Left renal cortex interstitium (tissue), 4 donors: ENCODE measurements at regions not wholly inside any gene's neighbourhood (a gene's known extent, or its start where the extent isn't known, plus 50 kb on each side); places are given as distances from the start of the nearest gene placed in this dataset.
"Not testable (repeated sequence)": the region's sequence is repeated elsewhere in the genome, so short reads cannot be mapped to it uniquely, and the experiment has no call there.

ENCODE experiments used
- DNase-seq, 4 donors: peaks; one replicate each; pipeline ENCODE4 v3.0.0-alpha.2; 2013; ENCODE audit warnings: low read depth in 4 of 4, low spot score in 2 of 4, missing footprints in 1 of 4

DNA sequence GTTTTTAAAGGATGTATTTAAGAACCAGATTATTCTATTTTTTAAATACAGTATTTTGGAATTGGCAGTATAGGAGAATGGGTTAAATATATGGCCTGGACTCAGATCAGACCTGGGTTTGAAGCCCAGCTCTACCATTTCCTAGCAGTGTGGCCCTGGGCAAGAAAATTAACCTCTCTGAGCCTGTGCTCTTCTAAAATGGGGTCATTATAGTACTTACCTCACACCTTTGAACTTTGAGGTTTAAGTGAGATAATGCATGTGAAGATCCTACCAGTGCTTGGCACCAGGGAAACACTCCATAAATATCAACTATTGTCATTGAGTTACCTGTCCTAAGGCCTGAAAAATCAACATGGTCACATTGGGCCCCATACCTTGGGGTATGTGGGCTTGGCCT lies 93.4 kb upstream of the WSB1 start:
- DNase-seq, result no peak

DNA sequence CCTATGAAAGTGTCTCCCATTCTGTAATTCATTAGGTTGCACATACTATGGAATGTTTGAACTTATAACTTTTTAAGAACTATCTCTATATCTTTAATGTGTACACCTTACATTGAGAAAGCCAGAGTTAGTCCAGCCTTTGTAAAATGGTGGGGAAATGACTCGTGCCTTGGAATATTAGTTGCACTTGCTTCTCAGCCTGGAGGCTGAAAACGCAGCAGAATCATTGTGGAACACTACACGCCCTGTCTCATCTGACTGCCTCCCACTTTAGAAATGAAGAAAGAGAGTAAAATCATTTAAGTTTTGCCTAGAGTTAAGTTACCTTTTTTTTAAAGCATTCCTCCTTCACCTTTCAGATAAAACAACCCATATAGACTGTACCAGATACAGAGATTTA lies 90.7 kb upstream of the WSB1 start:
- no peak for DNase-seq

DNA sequence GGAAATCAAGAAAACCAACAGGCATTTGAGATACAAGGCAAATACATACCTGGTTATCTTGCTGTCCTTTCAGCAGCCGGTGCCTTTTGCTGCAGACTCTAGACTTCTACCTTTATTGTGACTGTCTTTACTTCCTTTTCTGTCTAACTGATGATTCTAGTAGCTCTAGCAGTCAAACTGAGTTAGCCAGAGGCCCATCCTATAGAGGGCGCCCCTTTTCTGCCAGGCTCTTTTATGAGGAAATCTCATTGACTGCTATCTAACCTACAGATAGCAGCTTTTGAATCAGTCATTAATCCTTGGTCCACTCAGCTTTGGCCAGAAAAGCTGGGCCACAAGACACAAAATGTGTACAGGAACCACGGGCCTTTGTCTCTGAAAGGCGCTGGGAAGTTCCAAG lies 87.5 kb upstream of the WSB1 start:
- no peak for DNase-seq

DNA sequence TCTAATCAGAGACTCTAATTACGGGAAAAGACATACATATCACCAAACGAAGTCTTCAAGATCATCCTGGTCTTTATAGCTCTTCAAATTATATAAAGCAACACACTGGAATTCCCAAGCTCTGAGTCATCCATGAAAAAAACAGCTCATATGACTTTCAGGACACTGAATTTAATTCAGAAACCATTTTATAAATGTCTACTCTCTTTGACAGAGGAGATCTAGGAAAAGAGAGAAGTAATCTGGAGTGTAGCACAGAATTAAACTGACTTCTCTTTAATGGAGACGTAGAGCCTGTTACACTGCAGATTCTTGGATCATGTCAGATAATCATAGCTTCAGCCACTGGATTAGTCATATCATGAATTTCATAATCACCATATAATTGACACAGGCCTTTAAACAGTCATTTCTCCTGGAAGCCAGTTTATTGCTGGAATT lies 86.8 kb upstream of the WSB1 start:
- DNase-seq, result no peak

DNA sequence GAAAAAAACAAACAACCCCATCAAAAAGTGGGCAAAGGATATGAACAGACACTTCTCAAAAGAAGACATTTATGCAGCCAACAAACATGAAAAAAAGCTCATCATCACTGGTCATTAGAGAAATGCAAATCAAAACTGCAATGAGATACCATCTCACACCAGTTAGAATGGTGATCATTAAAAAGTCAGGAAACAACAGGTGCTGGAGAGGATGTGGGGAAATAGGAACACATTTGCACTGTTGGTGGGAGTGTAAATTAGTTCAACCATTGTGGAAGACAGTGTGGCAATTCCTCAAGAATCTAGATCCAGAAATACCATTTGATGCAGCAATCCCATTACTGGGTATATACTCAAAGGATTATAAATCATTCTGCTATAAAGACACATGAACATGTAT lies 85.5 kb upstream of the WSB1 start:
- DNase-seq, result not testable (repeated sequence)

DNA sequence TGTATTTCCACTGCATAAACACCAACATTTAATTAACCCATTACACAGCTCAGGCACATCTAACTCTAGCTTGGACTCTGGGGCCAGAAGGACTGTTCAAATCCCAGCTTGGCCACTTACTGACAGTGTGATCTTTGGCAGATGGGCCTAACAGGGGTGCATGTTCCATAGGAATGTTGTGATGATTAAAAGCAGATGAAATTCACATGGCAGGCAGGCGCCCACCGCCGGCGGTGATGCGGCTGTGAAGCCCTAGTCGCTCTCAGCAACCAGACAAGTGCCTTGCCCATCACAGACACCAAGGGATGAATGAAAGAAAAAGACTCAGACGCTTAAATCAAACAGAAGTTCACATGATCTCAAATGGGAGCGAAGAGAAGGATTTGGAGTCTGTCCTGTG lies 84.6 kb upstream of the WSB1 start:
- no peak for DNase-seq

DNA sequence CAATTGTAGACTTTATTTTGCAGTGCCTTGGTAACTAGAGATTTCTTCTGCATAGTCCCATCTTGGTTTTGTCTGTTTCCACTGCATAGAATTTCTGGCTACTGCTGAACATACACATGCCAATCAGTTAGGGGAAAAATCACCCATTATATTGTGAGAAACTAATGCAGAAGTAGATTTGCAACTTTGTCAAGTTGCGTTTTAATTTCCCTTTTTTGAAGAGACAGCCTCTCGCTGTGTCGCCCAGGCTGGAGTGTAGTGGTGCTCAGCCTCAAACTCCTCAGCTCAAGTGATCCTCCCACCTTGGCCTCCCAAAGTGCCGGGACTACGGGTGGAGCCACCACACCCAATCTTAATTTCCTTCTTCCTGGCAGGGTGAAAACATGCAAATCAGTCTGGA lies 83.1 kb upstream of the WSB1 start:
- DNase-seq, result not testable (repeated sequence)

DNA sequence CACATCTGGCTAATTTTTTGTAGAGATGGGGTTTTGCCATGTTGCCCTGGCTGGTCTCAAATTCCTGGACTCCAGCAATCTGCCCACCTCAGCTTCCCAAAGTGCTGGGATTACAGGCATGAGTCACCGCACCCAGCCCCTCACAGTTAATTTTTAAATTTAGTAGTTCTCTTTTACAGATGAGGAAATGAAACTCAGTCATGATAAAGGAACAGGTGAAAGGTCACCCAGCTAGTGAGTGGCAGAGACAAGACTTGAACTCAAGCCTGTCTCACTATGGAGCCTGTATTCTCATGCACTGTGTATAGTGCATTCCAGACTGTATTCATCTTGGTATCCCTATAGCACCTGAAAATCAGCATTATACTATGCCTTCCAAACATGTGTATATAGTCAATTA lies 77.1 kb upstream of the WSB1 start:
- no peak for DNase-seq

DNA sequence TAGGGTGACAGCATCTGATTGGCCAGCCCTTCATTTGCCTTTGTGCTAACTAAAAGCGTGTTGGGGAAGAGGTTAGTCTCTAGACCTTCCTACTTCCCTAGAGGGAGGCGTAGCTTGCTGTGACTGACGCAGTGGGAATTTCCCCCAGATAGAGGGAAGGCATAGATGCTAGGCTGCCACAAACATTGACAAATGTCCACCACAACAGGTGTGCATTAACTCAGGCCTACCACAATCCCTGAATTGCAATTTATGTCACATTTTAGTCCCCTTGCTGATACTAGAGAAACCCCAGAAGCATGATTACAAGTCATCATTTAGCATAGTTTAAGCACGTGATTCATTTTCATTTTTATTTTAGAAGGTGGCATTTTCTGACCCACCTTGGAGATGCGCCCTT lies 76.3 kb upstream of the WSB1 start:
- DNase-seq, result no peak

DNA sequence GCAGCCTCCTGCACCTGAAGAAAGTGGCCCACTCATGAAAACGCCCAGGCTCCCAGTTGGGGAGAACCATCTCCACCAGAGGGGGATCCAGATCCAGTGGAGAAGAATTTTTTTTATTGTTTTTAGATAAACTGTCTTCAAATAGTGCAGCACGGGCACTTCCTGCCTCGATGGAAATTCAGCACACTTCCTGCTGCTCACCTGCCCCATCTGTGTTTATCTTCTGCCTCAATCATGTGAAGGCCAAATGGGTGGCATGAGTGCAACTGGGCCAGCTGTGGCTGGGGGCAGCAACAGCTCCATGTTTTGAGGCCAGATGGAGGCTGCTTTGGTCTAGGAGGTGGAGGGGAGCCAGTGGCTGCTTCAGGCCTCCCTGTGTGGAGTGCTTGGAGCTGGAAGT lies 75.9 kb upstream of the WSB1 start:
- DNase-seq, result no peak

DNA sequence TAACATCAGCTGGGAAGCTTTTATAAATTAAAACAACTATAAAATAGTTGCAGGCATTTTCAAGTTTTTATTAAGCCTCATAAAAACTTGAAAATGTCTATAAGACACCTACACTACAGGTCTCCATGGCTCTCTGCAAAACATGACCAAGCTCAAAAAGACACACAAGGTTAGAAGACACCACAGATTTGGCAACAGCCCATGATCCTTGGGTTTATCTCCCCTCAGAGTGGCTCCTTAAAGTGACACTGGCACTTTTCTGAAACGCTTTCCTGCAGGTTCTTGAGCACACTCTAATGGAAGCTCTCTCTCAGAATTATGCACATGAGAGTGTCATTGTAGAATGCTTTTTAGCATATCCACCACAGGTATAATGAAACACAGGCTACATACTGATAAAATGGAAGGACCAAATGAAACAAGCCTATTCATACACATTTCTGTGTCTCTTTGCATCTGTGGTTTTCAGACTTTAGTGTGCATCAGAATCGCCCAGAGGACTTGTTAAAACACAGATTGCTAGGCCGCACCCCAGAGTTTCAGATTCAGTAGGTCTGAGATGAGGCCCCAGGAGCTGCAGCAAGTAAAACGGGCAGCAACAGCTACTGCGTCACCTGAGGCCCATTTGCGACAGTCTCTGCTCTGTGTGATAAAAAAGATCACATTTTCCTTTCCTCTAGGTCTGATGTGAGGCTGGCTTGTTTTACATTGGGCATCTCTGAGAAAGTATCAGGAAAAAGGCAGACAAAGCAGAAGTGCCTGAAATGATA lies 75.0 kb upstream of the WSB1 start:
- DNase-seq, result no peak

DNA sequence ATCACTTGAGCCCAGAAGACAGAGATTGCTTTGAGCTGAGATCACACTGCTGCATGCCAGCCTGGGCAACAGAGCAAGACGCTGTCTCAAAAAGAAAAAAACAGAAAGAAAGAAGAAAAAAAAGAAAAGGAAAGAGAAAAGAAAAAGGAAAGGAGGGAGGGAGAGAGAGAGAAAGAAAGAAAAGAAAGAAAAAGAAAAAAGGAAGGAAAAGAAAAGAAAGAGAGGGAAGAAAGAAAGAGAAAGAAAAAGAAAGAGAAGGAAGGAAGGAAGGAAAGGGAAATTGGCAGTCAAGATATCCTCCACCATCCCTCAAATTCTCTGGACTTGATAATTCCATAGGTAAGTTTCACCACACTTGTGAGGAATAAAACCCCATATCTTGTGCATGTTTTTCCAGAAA lies 71.4 kb upstream of the WSB1 start:
- no peak for DNase-seq

DNA sequence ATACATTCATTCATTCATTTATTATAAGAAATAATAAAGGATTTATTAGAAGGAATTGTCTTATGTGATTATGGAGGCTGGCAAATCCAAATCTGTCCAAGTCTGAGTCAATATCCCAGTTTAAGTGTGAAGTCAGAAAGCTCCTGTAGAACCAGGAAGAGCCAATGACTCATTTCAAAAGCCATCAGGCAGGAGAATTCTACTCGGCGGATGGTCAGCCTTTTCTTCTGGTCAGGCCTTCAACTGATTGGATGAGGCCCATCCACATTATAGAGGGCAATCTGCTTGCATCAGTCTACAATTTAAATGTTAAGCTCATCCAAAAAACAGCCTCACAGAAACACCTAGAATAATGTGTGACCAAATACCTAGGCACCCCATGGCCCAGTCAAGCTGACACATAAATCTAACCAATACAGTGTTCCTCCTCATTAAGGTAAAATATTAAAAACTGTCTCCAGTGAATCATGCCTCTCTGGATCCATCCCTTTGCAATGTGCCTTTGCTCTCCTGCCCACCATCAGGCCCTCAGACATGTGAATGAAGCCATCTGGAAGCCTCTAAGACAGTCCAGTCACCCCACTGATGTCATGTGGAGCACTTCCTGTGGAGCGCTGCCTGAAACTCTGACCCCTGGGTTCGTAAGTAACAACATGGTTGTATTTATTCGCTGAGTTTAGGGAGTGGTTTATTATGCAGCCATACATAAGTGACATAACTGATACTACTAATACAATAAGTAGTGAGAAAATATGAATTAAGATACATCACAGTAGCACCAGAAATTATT lies 69.2 kb upstream of the WSB1 start:
- DNase-seq, result no peak

DNA sequence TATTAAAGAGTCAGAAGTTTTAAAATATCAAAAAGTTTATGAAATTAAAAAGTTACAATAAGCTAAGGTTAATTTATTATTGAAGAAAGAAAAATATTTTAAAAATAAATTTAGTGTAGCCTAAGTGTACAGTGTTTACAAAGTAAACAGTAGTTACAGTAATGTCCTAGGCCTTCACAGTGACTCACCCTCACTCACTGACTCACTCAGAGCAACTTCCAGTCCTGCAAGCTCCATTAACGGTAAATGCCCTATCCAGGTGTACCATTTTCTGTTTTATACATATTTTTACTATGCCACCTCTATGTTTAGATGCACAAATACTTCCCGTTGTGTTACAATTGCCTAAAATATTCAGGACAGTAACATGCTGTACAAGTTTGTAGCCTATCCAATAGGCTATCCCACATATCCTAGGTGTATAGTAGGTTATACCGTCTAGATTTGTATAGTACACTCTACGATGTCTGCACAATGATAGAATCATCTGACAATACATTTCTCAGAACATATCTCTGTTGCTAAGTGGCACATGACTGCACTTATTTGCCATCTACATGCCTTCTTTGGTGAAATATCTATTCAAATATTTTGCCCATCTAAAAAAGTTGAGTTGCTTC lies 67.2 kb upstream of the WSB1 start:
- DNase-seq, result no peak

DNA sequence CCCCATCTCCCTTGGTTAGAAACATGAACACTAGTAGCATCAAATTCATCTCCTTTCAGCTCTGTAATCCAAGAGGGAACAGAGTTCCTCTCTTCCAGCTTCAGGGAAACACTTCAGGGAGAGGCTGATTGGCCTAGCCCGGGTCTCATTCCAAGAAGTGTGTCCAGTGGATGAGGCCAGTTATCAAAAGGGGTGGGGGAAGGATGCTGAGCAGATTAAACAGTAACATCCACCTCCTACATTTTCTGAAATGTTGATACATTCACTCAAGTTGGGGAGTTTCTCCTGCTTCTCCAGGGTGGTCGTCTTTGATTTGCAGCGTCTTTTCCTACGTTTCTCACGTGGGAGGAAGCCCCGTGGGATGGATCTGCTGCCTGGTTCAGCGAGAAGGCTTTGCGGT lies 62.9 kb upstream of the WSB1 start:
- no peak for DNase-seq

DNA sequence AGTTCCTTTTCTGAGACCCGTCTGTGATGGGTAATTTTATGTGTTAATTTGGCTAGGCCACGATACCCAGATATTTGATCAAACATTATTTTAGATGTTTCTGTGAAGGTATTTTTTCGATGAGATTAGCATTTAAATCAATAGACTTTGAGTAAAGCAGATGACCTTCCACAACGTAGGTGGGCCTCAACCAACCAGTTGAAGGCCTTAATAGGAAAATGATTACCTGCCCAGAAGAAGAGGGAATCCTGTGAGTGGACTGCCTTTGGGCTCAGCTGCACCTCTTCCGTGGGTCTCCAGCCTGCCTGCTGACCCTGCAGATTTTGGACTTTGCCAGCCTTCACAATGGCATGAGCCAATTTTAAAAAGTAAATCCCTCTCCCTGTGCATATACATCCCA lies 61.6 kb upstream of the WSB1 start:
- no peak for DNase-seq

DNA sequence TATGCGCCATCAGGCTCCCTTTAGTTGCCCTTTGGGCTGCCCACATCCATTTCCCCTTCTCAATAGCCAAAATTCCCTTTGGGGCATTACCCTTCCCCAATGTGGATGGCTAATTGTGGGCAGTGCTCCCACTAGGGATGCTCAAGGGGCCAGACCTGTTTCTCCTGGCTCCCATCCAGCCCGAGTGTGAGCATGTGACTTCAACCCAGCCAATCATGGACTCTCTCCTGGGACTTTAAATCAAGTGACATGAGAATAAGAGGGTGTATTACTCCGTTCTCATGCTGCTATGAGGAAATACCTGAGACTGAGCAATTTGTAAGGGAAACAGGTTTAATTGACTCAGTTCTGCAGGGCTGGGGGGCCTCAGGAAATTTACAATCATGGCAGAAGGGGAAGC lies 60.9 kb upstream of the WSB1 start:
- no peak for DNase-seq

DNA sequence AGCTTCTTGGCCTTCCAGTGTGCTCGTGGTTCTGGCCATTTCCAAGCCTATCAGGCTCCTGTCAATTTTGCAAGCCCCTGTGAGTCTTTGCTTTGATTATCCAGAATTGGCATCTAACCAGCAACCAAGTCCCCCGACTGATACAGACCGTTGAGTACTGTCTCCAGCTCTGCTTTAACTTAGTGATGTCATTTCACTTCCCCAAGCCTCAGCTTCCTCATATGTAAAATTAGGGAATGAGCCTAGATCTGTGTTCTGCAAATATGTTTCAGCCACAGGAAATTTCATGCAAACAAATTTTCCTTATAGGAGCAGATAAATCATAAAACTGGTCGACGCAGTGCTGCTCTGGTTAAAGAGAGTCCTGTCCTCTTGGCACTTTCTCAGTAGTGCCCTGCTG lies 60.1 kb upstream of the WSB1 start:
- no peak for DNase-seq

DNA sequence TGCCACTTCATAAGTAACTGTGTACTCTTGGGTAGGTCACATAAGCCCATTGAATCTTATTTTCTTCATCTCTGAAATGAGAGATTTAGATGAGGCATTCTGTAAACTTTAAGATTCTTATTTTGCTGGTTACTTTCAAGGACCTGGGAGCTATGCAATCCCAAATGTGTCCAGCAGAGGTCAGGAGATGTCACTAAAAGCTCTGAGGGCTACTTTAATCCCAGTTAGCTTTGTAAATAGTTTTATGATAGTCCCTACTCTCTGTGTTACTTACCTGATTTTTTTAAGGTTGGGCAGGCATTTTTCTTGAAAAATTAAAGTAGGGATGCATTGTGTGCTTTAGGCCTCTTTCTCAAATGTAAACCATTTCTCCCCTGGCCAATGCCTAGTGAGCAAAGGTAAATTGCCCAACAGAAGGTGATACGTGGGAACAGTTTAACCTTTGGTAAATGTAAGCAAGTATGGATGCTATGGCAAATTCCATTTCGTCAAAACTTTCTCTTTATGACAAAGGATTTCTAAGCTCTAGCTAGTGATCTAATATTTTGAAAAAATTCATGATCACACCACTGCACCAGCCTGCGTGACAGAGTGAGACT lies 57.1 kb upstream of the WSB1 start:
- peak in 2 of 4 donors; percentile 52 to 73 for DNase-seq

DNA sequence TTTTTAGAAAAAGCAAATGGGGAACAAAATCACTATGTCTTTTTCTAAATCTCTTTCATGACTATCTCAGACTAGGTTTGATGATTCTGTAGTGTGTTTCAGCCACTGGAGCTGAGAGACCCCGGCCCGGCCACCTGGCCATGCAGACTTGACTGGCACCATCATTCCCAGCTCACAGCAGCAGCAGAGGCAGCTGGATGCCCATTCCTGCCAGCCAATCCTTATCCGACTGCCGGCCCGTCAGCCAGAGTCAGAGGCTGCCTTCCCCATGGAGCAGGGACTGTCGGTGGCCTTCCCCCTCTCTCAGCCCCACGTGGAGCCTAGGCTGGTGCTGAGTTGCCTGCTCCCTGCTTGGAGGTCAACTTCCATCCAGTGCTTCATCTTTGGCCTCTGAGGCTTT lies 56.0 kb upstream of the WSB1 start:
- no peak for DNase-seq

DNA sequence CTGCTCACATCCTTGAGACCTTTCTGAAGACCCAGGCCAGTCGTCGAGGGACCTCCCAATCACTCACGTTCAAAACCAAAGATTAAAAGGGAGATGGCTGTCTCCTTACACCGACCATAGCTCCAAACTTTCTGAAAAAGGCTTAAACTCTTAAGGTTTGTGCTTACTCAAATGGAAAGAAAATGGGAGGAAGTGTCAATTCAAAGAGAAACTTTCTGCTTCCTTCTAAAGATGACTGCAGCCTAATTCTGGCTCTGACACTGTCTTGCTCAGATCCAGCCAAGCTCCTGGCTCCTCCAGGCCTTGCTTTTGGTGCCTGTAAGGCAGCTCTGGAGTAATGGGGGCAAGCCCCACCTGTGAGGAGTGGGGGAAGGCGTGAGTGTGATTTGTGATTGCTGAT lies 54.9 kb upstream of the WSB1 start:
- no peak for DNase-seq
